ENCODE measurements at regions not wholly inside any gene's neighbourhood (a gene's known extent, or its start where the extent isn't known, plus 50 kb on each side); places are given as distances from the start of the nearest gene placed in this dataset.

DNA sequence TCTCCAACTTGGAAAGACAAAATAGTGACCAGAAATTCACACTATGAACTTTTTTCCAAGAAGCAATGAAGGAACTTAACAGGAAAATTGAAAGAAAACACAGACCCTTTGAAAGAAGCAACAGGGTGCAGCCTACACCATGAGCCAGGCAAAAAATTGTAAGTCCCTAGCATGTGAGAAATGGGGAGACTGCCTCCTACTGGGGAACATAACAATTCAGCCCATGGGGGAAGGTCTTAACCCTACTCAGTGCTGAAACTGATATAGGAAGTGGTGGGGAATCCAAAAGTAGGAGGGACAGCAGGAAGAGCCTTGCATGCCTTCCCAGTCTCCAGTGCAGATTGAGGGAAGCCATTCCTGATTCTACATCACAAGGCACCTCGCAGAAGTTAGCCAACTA lies 235.1 kb upstream of the UFL1 start:
- TF ChIP-seq, protein P1, sequence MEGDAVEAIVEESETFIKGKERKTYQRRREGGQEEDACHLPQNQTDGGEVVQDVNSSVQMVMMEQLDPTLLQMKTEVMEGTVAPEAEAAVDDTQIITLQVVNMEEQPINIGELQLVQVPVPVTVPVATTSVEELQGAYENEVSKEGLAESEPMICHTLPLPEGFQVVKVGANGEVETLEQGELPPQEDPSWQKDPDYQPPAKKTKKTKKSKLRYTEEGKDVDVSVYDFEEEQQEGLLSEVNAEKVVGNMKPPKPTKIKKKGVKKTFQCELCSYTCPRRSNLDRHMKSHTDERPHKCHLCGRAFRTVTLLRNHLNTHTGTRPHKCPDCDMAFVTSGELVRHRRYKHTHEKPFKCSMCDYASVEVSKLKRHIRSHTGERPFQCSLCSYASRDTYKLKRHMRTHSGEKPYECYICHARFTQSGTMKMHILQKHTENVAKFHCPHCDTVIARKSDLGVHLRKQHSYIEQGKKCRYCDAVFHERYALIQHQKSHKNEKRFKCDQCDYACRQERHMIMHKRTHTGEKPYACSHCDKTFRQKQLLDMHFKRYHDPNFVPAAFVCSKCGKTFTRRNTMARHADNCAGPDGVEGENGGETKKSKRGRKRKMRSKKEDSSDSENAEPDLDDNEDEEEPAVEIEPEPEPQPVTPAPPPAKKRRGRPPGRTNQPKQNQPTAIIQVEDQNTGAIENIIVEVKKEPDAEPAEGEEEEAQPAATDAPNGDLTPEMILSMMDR (IDR thresholded peaks at IDR 0.05; ENCODE audit: insufficient read depth, low read length), result no peak
- no peak for TF ChIP-seq POLR2AphosphoS5 (IDR thresholded peaks at IDR 0.05; ENCODE audit: low read depth)
